GM21723 (cell line): ENCODE measurements at regions not wholly inside any gene's neighbourhood (a gene's known extent, or its start where the extent isn't known, plus 50 kb on each side); places are given as distances from the start of the nearest gene placed in this dataset.

Experiments used
- ATAC-seq: cut with Tn5 transposase; IDR thresholded peaks from one replicate; pipeline ENCODE4 v1.9.1; 2021; ENCODE audit warnings: mild to moderate bottlenecking, moderate library complexity; ENCODE audit not compliant: unreplicated experiment

GRCh38 chr11:33560729-33561128 lies 139.9 kb downstream of the C11orf91 start:
- no peak for ATAC-seq

- ATAC-seq, result no peak
Observed at GRCh38 chr11:33559567-33559966, 141.1 kb downstream of the C11orf91 start.

- no peak for ATAC-seq
Observed at GRCh38 chr11:33558097-33558496, 142.5 kb downstream of the C11orf91 start.

- no peak for ATAC-seq
Observed at GRCh38 chr11:33557201-33557600, 143.4 kb downstream of the C11orf91 start.

GRCh38 chr11:33554219-33554618 lies 146.4 kb downstream of the C11orf91 start:
- ATAC-seq, result no peak

- no peak for ATAC-seq
Observed at GRCh38 chr11:33553486-33553885, 147.1 kb downstream of the C11orf91 start.

- no peak for ATAC-seq
Observed at GRCh38 chr11:33552756-33553155, 147.9 kb downstream of the C11orf91 start.

- ATAC-seq, result no peak
Observed at GRCh38 chr11:33551051-33551450, 149.6 kb downstream of the C11orf91 start.

GRCh38 chr11:33549483-33549882 lies 151.1 kb downstream of the C11orf91 start:
- no peak for ATAC-seq

GRCh38 chr11:33545931-33546330 lies 154.7 kb downstream of the C11orf91 start:
- no peak for ATAC-seq

- ATAC-seq, result no peak
Observed at GRCh38 chr11:33544593-33545373, 155.8 kb downstream of the C11orf91 start.

GRCh38 chr11:33543823-33544222 lies 156.8 kb downstream of the C11orf91 start:
- no peak for ATAC-seq

GRCh38 chr11:33542921-33543320 lies 157.7 kb downstream of the C11orf91 start:
- ATAC-seq, result no peak

GRCh38 chr11:33540946-33541915 lies 159.4 kb downstream of the C11orf91 start:
- no peak for ATAC-seq

GRCh38 chr11:33540427-33540826 lies 160.2 kb downstream of the C11orf91 start:
- no peak for ATAC-seq

- no peak for ATAC-seq
Observed at GRCh38 chr11:33539751-33540150, 160.9 kb downstream of the C11orf91 start.

- no peak for ATAC-seq
Observed at GRCh38 chr11:33538726-33539125, 161.9 kb downstream of the C11orf91 start.

GRCh38 chr11:33536178-33536577 lies 164.4 kb downstream of the C11orf91 start:
- no peak for ATAC-seq

GRCh38 chr11:33534575-33534974 lies 166.1 kb downstream of the C11orf91 start:
- no peak for ATAC-seq

GRCh38 chr11:33533386-33534052 lies 167.1 kb downstream of the C11orf91 start:
- ATAC-seq, result no peak

GRCh38 chr11:33532720-33533385 lies 167.8 kb downstream of the C11orf91 start:
- ATAC-seq, result no peak
